GM12873 (cell line): ENCODE measurements at regions not wholly inside any gene's neighbourhood (a gene's known extent, or its start where the extent isn't known, plus 50 kb on each side); places are given as distances from the start of the nearest gene placed in this dataset.

Experiments
- CTCF ChIP-seq: IDR thresholded peaks from 2 replicates; pipeline ENCODE4 v1.5.1; 2012; ENCODE audit warnings: low read depth, mild to moderate bottlenecking, moderate library complexity, low read length, control low read depth; ENCODE audit not compliant: insufficient read depth; ENCODE audit errors: missing control alignments

- no peak for TF ChIP-seq CTCF
Measured at GRCh38 chr6:66096679-66097078, 389.7 kb upstream of the EYS start.

DNA sequence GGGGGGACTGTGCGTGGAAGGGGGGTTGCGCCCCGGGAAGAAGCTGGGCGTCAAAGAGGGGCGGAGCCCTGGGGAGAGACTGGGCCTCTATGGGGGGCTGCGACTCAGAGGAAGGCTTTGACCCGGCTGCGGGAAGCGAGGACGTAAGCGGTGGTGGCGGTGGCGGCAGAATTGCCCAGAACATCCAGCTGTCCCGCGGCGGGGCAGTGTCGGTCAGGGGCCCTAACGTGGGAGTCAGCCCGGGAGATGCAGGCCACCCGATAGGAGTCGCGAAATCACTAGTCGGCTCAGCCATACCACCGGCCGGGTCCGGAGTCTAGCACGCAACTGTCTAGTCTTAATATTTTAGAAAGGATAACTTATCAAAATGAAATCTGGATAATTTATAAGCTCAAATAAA lies 387.6 kb upstream of the EYS start:
- no peak for TF ChIP-seq CTCF

DNA sequence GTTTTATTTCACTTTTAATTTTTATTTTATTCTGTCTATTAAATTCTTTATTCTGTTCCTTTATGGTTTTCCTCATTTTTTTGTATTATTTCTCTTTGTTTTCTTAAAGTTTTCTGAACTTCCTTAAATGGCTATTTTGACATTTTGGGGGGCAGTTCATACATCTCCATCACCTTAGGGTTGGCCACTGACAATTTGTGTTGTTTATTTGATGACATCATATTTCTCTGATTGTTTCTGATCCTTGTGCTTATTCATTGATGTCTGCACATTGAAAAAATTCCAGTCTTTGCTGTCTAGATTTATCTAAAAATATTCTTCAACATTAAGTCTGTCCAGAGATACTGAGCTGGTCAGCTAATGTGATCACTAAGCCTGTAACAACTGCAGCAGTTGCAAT lies 379.5 kb upstream of the EYS start:
- no peak for TF ChIP-seq CTCF

GRCh38 chr6:66082914-66083313 lies 375.9 kb upstream of the EYS start:
- no peak for TF ChIP-seq CTCF

- TF ChIP-seq CTCF = no peak
Measured at GRCh38 chr6:66068907-66069306, 361.9 kb upstream of the EYS start.

DNA sequence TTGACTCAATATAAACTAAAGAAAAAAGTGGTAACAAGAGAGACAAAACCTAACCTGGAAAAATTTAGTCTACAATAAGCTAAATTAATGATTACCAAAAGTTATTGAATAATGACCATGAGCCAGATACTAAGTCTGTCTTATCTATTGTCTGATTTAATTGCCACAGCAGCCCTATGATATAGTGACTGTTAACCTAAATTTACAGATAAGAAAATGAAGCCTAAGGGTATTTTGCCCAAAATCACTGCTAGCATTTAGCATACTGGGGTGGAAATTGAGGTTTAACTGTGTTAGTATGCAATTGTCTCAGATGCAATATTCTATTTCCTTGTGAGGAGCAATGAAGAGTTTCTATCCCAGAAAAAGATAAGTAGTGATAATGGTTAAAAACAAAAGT lies 361.0 kb upstream of the EYS start:
- TF ChIP-seq CTCF = no peak

GRCh38 chr6:66065313-66065712 lies 358.3 kb upstream of the EYS start:
- no peak for TF ChIP-seq CTCF

DNA sequence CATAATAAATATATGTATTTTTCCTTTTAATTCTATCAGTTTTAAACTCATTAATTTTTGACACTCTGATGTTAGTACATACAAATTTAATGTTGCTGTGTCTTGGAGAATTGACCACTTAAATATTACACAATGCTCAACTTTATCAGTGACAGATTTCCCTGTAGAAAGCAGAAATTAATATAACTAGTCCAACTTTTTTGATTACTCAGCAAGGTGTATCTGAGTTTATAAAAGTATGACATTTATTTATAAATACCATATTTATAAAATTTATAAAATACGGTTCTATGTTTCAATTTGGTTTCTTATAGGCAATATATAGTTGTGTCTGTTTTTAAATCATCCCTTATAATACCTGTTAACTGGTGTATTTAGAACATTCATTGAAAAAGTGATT lies 350.0 kb upstream of the EYS start:
- TF ChIP-seq CTCF = no peak
